ENCODE measurements at regions not wholly inside any gene's neighbourhood (a gene's known extent, or its start where the extent isn't known, plus 50 kb on each side); places are given as distances from the start of the nearest gene placed in this dataset.

- TF ChIP-seq CTCF (conservative IDR thresholded peaks at IDR 0.05; ENCODE audit: low read depth, low read length) (no peak), EZH2 (IDR thresholded peaks at IDR 0.05; ENCODE audit: low read length, unreplicated experiment) (no peak)
Observed at GRCh38 chr13:83984793-83985192, 102.5 kb upstream of the SLITRK1 start.
